ENCODE measurements at regions not wholly inside any gene's neighbourhood (a gene's known extent, or its start where the extent isn't known, plus 50 kb on each side); places are given as distances from the start of the nearest gene placed in this dataset.
"Not testable (repeated sequence)": the region's sequence is repeated elsewhere in the genome, so short reads cannot be mapped to it uniquely, and the experiment has no call there.

- DNase-seq: no peak
Measured at GRCh38 chrX:113470166-113470565, 629.5 kb upstream of the AMOT start.

- no peak for DNase-seq
Measured at GRCh38 chrX:113457719-113458118, 617.1 kb upstream of the AMOT start.

- no peak for DNase-seq
Measured at GRCh38 chrX:113455582-113455981, 615.0 kb upstream of the AMOT start.

- DNase-seq: no peak
Measured at GRCh38 chrX:113429011-113429410, 588.4 kb upstream of the AMOT start.

- no peak for DNase-seq
Measured at GRCh38 chrX:113422323-113422722, 581.7 kb upstream of the AMOT start.

- no peak for DNase-seq
Measured at GRCh38 chrX:113421432-113421831, 580.8 kb upstream of the AMOT start.

GRCh38 chrX:113412106-113412505 is 571.5 kb upstream of the AMOT start:
- DNase-seq: no peak

GRCh38 chrX:113408843-113409242 is 568.2 kb upstream of the AMOT start:
- no peak for DNase-seq

- DNase-seq: no peak
Measured at GRCh38 chrX:113400193-113400704, 559.6 kb upstream of the AMOT start.

- no peak for DNase-seq
Measured at GRCh38 chrX:113399506-113400192, 559.0 kb upstream of the AMOT start.

- DNase-seq: no peak
Measured at GRCh38 chrX:113392355-113392754, 551.7 kb upstream of the AMOT start.

- DNase-seq: no peak
Measured at GRCh38 chrX:113391875-113392274, 551.2 kb upstream of the AMOT start.

GRCh38 chrX:113390531-113390930 is 549.9 kb upstream of the AMOT start:
- no peak for DNase-seq

- DNase-seq: no peak
Measured at GRCh38 chrX:113389846-113390245, 549.2 kb upstream of the AMOT start.

- no peak for DNase-seq
Measured at GRCh38 chrX:113384628-113385027, 544.0 kb upstream of the AMOT start.

GRCh38 chrX:113373421-113373820 is 532.8 kb upstream of the AMOT start:
- DNase-seq: not testable (repeated sequence)

GRCh38 chrX:113370006-113370405 is 529.4 kb upstream of the AMOT start:
- DNase-seq: no peak

GRCh38 chrX:113369056-113369455 is 528.4 kb upstream of the AMOT start:
- no peak for DNase-seq

GRCh38 chrX:113353134-113353533 is 512.5 kb upstream of the AMOT start:
- DNase-seq: no peak

- no peak for DNase-seq
Measured at GRCh38 chrX:113330416-113330815, 489.8 kb upstream of the AMOT start.

GRCh38 chrX:113315927-113316326 is 475.3 kb upstream of the AMOT start:
- no peak for DNase-seq

GRCh38 chrX:113305496-113305895 is 464.9 kb upstream of the AMOT start:
- no peak for DNase-seq

- DNase-seq: no peak
Measured at GRCh38 chrX:113300580-113300979, 459.9 kb upstream of the AMOT start.

GRCh38 chrX:113297437-113297836 is 456.8 kb upstream of the AMOT start:
- no peak for DNase-seq

GRCh38 chrX:113289503-113289902 is 448.9 kb upstream of the AMOT start:
- DNase-seq: no peak
